ENCODE measurements at regions not wholly inside any gene's neighbourhood (a gene's known extent, or its start where the extent isn't known, plus 50 kb on each side); places are given as distances from the start of the nearest gene placed in this dataset.
"Not testable (repeated sequence)": the region's sequence is repeated elsewhere in the genome, so short reads cannot be mapped to it uniquely, and the experiment has no call there.

DNA sequence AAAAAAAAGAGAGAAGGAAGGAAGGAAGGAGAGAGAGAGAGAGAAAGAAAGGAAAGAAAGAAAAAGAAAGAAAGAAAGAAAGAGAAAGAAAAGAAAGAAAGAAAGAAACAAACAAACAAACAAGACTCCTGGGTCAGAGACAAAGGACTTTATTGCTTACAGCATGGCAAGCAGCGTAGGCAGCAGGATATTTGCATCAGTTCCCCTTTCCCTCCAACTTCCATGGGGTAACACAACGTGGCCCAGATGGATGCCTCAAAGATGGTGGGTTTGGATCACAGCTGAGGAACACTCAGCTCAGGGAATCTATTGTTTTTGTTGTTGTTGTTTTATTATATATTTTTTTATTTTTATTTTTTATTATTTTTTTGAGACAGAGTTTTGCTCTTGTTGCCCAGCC, 128.5 kb upstream of the VKORC1L1 start:
- DNase-seq (ENCODE audit: low read depth, low spot score): no peak

DNA sequence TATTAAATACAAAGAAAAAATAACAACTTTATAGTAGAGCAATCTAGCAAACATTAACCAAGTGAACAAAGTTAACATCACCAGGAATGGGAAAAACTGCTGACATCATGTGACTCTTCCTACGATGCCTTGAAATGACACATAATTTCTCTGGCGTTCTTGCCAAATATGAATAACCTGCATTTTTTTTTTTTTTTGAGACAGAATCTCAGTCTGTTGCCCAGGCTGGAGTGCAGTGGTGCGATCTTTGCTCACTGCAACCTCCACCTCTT, 126.5 kb upstream of the VKORC1L1 start:
- no peak for DNase-seq (ENCODE audit: low read depth, low spot score)

DNA sequence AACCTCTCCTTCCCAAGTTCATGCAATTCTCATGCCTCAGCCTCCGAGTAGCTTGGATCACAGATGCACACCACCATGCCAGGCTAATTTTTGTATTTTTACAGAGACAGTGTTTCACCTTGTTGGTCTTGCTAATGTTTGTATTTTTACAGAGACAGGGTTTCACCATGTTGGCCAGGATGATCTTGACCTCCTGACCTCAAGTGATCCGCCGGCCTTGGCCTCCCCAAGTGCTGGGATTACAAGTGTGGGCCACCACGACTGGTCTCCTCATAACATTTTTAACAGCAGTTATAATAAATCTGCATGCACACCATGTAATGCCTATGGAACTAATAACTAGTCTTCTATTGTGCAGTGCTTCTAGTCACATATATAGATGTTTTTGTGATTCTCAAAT, 123.8 kb upstream of the VKORC1L1 start:
- no peak for DNase-seq (ENCODE audit: low read depth, low spot score)

GRCh38 chr7:65749518-65749917, 123.4 kb upstream of the VKORC1L1 start:
- DNase-seq (ENCODE audit: low read depth, low spot score): no peak

- peak; percentile 74 for DNase-seq (ENCODE audit: low read depth, low spot score)
These were observed 122.1 kb upstream of the VKORC1L1 start for GRCh38 chr7:65750511-65751344.

GRCh38 chr7:65754070-65754469, 118.8 kb upstream of the VKORC1L1 start:
- not testable (repeated sequence) for DNase-seq (ENCODE audit: low read depth, low spot score)

DNA sequence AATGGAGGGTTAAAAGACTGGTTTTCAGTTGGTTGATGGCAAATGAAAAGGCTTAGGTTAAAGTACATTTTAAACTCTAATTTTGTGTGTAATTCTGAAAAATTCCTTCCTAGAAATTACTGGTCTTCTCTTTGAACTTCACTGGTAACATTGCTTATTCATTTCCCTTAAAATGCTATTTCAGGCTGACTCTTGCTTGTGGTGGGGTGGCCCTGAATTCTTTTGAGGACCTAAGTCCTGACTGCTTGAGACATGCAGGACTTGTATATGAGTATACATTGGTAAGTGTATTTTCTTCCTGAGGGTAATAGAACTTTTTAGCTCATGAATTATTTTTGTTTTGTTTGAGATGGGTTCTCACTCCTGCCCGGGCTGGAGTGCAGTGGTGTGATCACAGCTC, 113.9 kb upstream of the VKORC1L1 start:
- not testable (repeated sequence) for DNase-seq (ENCODE audit: low read depth, low spot score)

DNA sequence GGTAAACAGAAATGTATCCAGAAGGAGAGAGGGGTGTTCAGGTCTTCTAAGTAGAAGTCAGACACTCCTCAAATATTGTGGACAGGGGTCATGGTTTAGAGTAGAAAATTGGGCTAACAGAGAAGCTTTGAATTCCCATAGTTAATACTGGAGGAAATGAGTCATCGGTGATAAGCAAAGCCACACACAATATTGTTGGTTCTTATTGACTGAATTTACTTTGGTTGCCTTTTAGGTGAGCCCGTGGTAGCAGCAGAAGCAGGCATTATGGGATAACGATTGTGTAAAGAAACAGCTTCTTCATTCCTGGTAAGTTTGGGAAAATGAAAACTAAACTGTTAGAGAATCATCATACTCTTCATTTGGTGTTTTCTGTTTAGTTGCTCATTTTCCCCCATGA, 110.2 kb upstream of the VKORC1L1 start:
- not testable (repeated sequence) for DNase-seq (ENCODE audit: low read depth, low spot score)

GRCh38 chr7:65763114-65763513, 109.8 kb upstream of the VKORC1L1 start:
- not testable (repeated sequence) for DNase-seq (ENCODE audit: low read depth, low spot score)

GRCh38 chr7:65770473-65771225, 102.2 kb upstream of the VKORC1L1 start:
- peak; percentile 83 for DNase-seq (ENCODE audit: low read depth, low spot score)

- not testable (repeated sequence) for DNase-seq (ENCODE audit: low read depth, low spot score)
These were observed 101.7 kb upstream of the VKORC1L1 start for GRCh38 chr7:65771226-65771569.

GRCh38 chr7:65776677-65777076, 96.2 kb upstream of the VKORC1L1 start:
- DNase-seq (ENCODE audit: low read depth, low spot score): not testable (repeated sequence)

GRCh38 chr7:65789943-65790342, 82.9 kb upstream of the VKORC1L1 start:
- not testable (repeated sequence) for DNase-seq (ENCODE audit: low read depth, low spot score)

DNA sequence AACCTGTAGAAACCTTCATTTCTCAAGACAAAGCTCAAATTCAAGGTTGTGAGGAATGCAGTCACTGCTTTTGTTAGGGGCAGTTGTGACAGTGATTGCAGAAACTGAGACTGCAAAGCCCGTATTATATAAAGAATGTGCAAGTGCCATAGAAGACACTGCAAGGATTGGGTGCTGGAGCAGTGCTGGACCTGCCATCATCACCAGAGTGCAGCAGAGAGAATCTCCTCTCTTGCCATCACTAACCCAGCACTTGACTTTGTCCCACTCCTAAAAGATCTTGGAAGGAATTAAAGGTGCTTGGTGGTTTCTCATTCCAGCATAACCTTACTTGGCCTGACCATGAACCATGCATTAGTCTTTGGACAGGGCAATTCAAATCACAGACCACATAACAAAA, 81.1 kb upstream of the VKORC1L1 start:
- not testable (repeated sequence) for DNase-seq (ENCODE audit: low read depth, low spot score)

DNA sequence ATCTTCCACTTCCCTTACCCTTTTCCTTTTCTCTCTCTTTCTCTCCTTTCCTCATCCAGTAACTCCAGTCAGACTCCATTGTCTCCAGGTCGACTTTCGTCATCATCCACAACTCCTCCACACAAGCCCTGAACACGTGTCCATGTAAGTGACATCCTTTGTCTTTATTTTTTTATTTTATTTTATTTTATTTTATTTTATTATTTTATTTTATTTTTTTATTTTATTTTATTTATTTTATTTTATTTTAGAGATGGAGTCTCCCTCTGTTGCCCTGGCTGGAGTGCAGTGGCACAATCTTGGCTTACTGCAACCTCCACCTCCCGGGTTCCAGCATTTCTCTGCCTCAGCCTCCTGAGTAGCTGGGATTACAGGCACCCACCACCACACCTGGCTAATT, 80.1 kb upstream of the VKORC1L1 start:
- DNase-seq (ENCODE audit: low read depth, low spot score): not testable (repeated sequence)

- not testable (repeated sequence) for DNase-seq (ENCODE audit: low read depth, low spot score)
These were observed 78.0 kb upstream of the VKORC1L1 start for GRCh38 chr7:65794671-65795391.

DNA sequence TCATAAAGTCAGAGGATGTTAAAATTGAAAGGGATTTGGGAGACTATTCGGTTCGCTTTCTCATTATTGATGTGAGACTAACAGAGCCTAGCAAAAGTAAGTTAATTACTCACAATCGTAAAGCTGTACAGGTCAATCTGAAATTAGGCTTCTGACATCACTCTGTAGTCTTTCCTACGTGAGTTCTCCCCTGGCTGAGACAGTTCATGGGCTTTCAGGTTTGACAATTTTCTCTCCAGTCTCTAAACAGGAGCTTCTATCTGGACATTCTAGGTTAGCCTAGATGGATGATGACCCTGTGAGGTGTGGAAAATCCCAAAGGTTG, 77.5 kb upstream of the VKORC1L1 start:
- DNase-seq (ENCODE audit: low read depth, low spot score): not testable (repeated sequence)

GRCh38 chr7:65796205-65796604, 76.7 kb upstream of the VKORC1L1 start:
- DNase-seq (ENCODE audit: low read depth, low spot score): no peak

DNA sequence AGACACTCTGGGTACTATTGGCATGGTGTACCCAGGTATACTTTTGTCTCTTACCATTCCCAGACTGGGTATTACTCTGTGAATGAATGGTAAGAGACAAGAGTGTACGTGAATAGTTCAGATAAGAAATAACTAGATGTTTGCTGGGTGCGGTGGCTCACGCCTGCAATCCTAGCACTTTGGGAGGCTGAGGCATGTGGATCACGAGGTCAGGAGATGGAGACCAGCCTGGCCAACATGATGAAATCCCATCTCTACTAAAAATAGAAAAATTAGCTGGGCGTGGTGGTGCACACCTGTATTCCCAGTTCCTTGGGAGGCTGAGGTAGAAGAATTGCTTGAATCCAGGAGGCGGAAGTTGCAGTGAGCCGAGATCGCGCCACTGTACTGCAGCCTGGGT, 75.8 kb upstream of the VKORC1L1 start:
- not testable (repeated sequence) for DNase-seq (ENCODE audit: low read depth, low spot score)

GRCh38 chr7:65797566-65797965, 75.3 kb upstream of the VKORC1L1 start:
- not testable (repeated sequence) for DNase-seq (ENCODE audit: low read depth, low spot score)

DNA sequence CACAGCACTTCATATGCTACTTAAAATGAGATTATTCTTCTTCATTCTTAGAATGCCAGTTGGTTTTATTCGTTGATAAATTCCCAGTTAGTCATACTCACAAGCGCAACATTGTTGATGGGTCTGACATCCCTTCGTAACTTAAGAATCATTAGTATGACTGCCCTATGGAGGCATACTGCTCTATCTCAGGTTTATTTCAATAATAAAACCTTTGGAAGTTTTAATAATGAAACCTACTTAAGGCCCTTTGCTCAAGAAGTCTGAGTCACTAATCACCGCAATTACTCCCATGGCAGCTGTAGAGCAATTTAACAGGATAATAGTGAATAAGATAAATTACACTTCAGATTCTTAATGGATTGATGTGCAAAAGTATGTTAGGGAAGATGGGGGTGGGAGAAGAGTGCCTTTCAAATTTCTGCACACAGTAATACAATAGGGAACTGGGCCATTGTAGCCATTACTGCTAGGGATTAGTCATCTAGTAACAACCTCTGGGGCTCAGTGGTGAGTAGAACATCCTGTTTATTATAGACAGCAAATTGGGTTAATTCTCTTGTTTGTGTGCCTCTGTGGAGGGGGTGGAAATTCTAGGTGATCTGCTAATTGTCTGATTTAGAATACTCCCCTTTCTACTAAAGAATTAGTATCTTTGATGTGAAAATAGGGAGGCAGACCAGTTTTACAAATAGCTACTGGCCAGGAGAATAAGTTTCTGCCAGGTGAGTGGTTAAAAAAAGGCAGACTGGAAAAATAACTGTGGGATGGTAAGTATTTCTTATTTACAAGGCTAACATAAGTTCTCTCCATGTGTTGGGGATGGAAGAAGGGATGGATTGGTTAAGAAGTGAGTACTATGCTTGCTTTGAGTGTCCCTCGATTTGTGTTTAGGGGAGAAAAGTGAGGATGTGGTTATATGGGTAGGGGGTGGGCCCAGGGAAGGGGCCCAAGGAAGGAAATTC, 74.5 kb upstream of the VKORC1L1 start:
- DNase-seq (ENCODE audit: low read depth, low spot score): no peak

Measured in activated naive CD8-positive, alpha-beta T cell treated with anti-CD3 and anti-CD28 coated beads, Interleukin-2, amount 50 U/mL, for 16 hours (primary cell).